Neural progenitor cell (in vitro differentiated cells): ENCODE measurements at regions not wholly inside any gene's neighbourhood (a gene's known extent, or its start where the extent isn't known, plus 50 kb on each side); places are given as distances from the start of the nearest gene placed in this dataset.

Experiments
- DNase-seq: peaks from one replicate; pipeline ENCODE4 v3.0.0-alpha.2; 2016; ENCODE audit warnings: low spot score
- H2AFZ ChIP-seq: fragments of 200-600 bp; sonication (generic); replicated peaks from 2 replicates; pipeline ENCODE4 v1.6.1; 2016; ENCODE audit warnings: antibody characterized with exemption
- H3F3A ChIP-seq: fragments of 200-600 bp; sonication (generic); 2 replicates; pipeline ENCODE4 v1.6.1; 2016; ENCODE audit warnings: antibody characterized with exemption, low read depth
- H3K27ac ChIP-seq: fragments of 200-600 bp; sonication (generic); 2 replicates; pipeline ENCODE4 v1.5.1; 2016; ENCODE audit warnings: mild to moderate bottlenecking
- H3K27me3 ChIP-seq: fragments of 200-600 bp; sonication (generic); 2 replicates; pipeline ENCODE4 v1.6.1; 2016; ENCODE audit warnings: mild to moderate bottlenecking, moderate library complexity
- H3K36me3 ChIP-seq: fragments of 200-600 bp; sonication (generic); 2 replicates; pipeline ENCODE4 v1.5.1; 2016
- H3K4me1 ChIP-seq: fragments of 200-600 bp; sonication (generic); 2 replicates; pipeline ENCODE4 v1.6.1; 2016; ENCODE audit warnings: mixed run types
- H3K4me2 ChIP-seq: fragments of 200-600 bp; sonication (generic); 2 replicates; pipeline ENCODE4 v1.6.1; 2016
- H3K4me3 ChIP-seq: fragments of 200-600 bp; sonication (generic); 2 replicates; pipeline ENCODE4 v1.5.1; 2016
- H3K79me2 ChIP-seq: fragments of 200-600 bp; sonication (generic); 2 replicates; pipeline ENCODE4 v1.6.1; 2016; ENCODE audit warnings: low read depth
- H3K9ac ChIP-seq: fragments of 200-600 bp; sonication (generic); 2 replicates; pipeline ENCODE4 v1.6.1; 2016
- H3K9me3 ChIP-seq: fragments of 200-600 bp; sonication (generic); 2 replicates; pipeline ENCODE4 v1.5.1; 2016; ENCODE audit warnings: low read depth
- H4K20me1 ChIP-seq: fragments of 200-600 bp; sonication (generic); 2 replicates; pipeline ENCODE4 v1.6.1; 2016; ENCODE audit warnings: low read depth
- H3K27ac Mint-ChIP-seq: 3 replicates; pipeline ENCODE4 v1.8.0; 2021; ENCODE audit warnings: mixed read lengths
- H3K27me3 Mint-ChIP-seq: 2 replicates; pipeline ENCODE4 v1.8.0; 2022; ENCODE audit warnings: low read depth, mild to moderate bottlenecking, inconsistent platforms, moderate library complexity, mixed read lengths; ENCODE audit not compliant: insufficient read depth
- H3K36me3 Mint-ChIP-seq: 3 replicates; pipeline ENCODE4 v1.8.0; 2021; ENCODE audit warnings: mixed read lengths
- H3K4me1 Mint-ChIP-seq: 3 replicates; pipeline ENCODE4 v1.8.0; 2021; ENCODE audit warnings: mixed read lengths
- H3K4me3 Mint-ChIP-seq: 3 replicates; pipeline ENCODE4 v1.8.0; 2021; ENCODE audit warnings: mild to moderate bottlenecking, moderate library complexity, mixed read lengths
- H3K9me3 Mint-ChIP-seq: 3 replicates; pipeline ENCODE4 v1.8.0; 2020; ENCODE audit warnings: mixed read lengths
- CTCF ChIP-seq: fragments of 200-600 bp; sonication (generic); IDR thresholded peaks from 2 replicates; pipeline ENCODE4 v1.5.1; 2017; ENCODE audit warnings: antibody characterized with exemption, mild to moderate bottlenecking
- EZH2 ChIP-seq: fragments of 200-600 bp; sonication (generic); IDR thresholded peaks from 2 replicates; pipeline ENCODE4 v1.6.1; 2017; ENCODE audit warnings: antibody characterized with exemption, mild to moderate bottlenecking, moderate library complexity
- EZH2phosphoT487 ChIP-seq: fragments of 200-600 bp; sonication (generic); IDR thresholded peaks from 2 replicates; pipeline ENCODE4 v1.6.1; 2017; ENCODE audit warnings: antibody characterized with exemption

DNA sequence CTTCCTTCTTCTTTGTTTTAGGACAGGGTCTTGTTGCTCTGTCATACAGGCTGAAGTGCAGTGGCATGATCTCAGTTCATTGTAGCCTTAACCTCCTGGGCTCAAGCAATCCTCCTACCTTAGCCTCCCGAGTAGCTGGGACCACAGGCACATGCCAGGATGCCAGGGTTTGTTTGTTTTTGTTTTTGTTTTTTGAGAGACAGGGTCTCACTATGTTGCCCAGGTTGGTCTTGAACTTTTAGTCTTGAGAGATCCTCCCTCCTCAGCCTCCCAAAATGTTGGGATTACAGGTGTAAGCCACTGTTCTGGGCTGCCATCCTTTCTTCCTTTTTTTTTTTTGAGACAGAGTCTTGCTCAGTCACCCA, 56.5 kb upstream of the SLC45A1 start:
- Mint-ChIP-seq H3K27me3 (peaks cover 8% of the 10 kb centered on the region), H3K36me3 (peaks cover 1% of the 10 kb centered on the region), H3K4me3 (no peak overlapping the region), H3K4me1 (peaks cover 19% of the 10 kb centered on the region), H3K9me3 (no peaks in the 10 kb centered on the region), H3K27ac (no peak overlapping the region)
- H3K36me3 ChIP-seq: no peaks in the 10 kb centered on the region
- H3K27me3 ChIP-seq: no peaks in the 10 kb centered on the region
- no peak overlapping the region for H3K9ac ChIP-seq
- no peak overlapping the region for H2AFZ ChIP-seq
- no peak for TF ChIP-seq CTCF
- no peak for TF ChIP-seq EZH2phosphoT487
- no peak for TF ChIP-seq EZH2
- H3K4me3 ChIP-seq: no peak overlapping the region
- H4K20me1 ChIP-seq: no peaks in the 10 kb centered on the region
- peaks cover 11% of the 10 kb centered on the region for H3F3A ChIP-seq
- H3K9me3 ChIP-seq: no peaks in the 10 kb centered on the region
- no peak overlapping the region for H3K4me2 ChIP-seq
- no peak overlapping the region for H3K27ac ChIP-seq
- no peaks in the 10 kb centered on the region for H3K79me2 ChIP-seq
- DNase-seq: no peak
- H3K4me1 ChIP-seq: no peaks in the 10 kb centered on the region

GRCh38 chr1:8259498-8260290, 58.2 kb upstream of the SLC45A1 start:
- no peak overlapping the region for H3K4me3 Mint-ChIP-seq
- H3K27ac Mint-ChIP-seq: no peak overlapping the region
- no peaks in the 10 kb centered on the region for H3K9me3 Mint-ChIP-seq
- TF ChIP-seq EZH2phosphoT487: no peak
- no peak for TF ChIP-seq EZH2
- TF ChIP-seq CTCF: no peak
- peaks cover 12% of the 10 kb centered on the region for H3K4me1 Mint-ChIP-seq
- peaks cover 1% of the 10 kb centered on the region for H3K36me3 Mint-ChIP-seq
- Histone ChIP-seq H3K9me3 (no peaks in the 10 kb centered on the region), H3K27me3 (no peaks in the 10 kb centered on the region), H3K4me2 (no peak overlapping the region), H3K4me1 (no peaks in the 10 kb centered on the region), H3K27ac (no peak overlapping the region), H3K79me2 (no peaks in the 10 kb centered on the region), H4K20me1 (no peaks in the 10 kb centered on the region), H3F3A (no peaks in the 10 kb centered on the region), H3K36me3 (no peaks in the 10 kb centered on the region), H3K4me3 (no peak overlapping the region), H3K9ac (no peak overlapping the region), H2AFZ (no peak overlapping the region)
- peaks cover 8% of the 10 kb centered on the region for H3K27me3 Mint-ChIP-seq
- DNase-seq: no peak

GRCh38 chr1:8257621-8258020, 60.3 kb upstream of the SLC45A1 start:
- Histone ChIP-seq H3K4me1 (no peaks in the 10 kb centered on the region), H3F3A (no peaks in the 10 kb centered on the region), H3K4me2 (no peak overlapping the region), H3K79me2 (no peaks in the 10 kb centered on the region), H3K9me3 (no peaks in the 10 kb centered on the region), H3K36me3 (no peaks in the 10 kb centered on the region), H2AFZ (no peak overlapping the region), H4K20me1 (no peaks in the 10 kb centered on the region), H3K27me3 (no peaks in the 10 kb centered on the region), H3K9ac (no peak overlapping the region), H3K27ac (no peak overlapping the region), H3K4me3 (no peak overlapping the region)
- Mint-ChIP-seq H3K4me1 (peaks cover 16% of the 10 kb centered on the region), H3K27me3 (peaks cover 12% of the 10 kb centered on the region), H3K27ac (peak overlapping the region; percentile 2), H3K9me3 (no peaks in the 10 kb centered on the region), H3K4me3 (no peak overlapping the region), H3K36me3 (peaks cover 1% of the 10 kb centered on the region)
- TF ChIP-seq EZH2: no peak
- DNase-seq: no peak

- TF ChIP-seq CTCF (no peak), EZH2 (no peak), EZH2phosphoT487 (no peak)
- Histone ChIP-seq H3K27ac (no peak overlapping the region), H3K36me3 (no peaks in the 10 kb centered on the region), H3F3A (no peaks in the 10 kb centered on the region), H3K9me3 (no peaks in the 10 kb centered on the region), H3K4me2 (no peak overlapping the region), H4K20me1 (no peaks in the 10 kb centered on the region), H2AFZ (no peak overlapping the region), H3K79me2 (no peaks in the 10 kb centered on the region), H3K4me3 (no peak overlapping the region), H3K4me1 (no peaks in the 10 kb centered on the region), H3K9ac (no peak overlapping the region), H3K27me3 (no peaks in the 10 kb centered on the region)
- H3K4me1 Mint-ChIP-seq: peaks cover 15% of the 10 kb centered on the region
- H3K27me3 Mint-ChIP-seq: peaks cover 14% of the 10 kb centered on the region
- no peaks in the 10 kb centered on the region for H3K9me3 Mint-ChIP-seq
- peaks cover 1% of the 10 kb centered on the region for H3K36me3 Mint-ChIP-seq
- H3K27ac Mint-ChIP-seq: no peak overlapping the region
- DNase-seq: no peak
- H3K4me3 Mint-ChIP-seq: no peak overlapping the region
These were observed 61.6 kb upstream of the SLC45A1 start for GRCh38 chr1:8256321-8256720.
